ENCODE measurements at regions not wholly inside any gene's neighbourhood (a gene's known extent, or its start where the extent isn't known, plus 50 kb on each side); places are given as distances from the start of the nearest gene placed in this dataset.

- no peak for DNase-seq (ENCODE audit: low read depth in 3 of 3)
Measured at GRCh38 chr10:31081937-31082840, 50.5 kb upstream of the ZNF438 start.

GRCh38 chr10:31083765-31084184 is 52.1 kb upstream of the ZNF438 start:
- DNase-seq (ENCODE audit: low read depth in 3 of 3), result peak; percentile 26 to 33 (median 29)

- DNase-seq (ENCODE audit: low read depth in 3 of 3), result no peak
Measured at GRCh38 chr10:31087011-31087410, 55.3 kb upstream of the ZNF438 start.

- DNase-seq (ENCODE audit: low read depth in 3 of 3), result no peak
Measured at GRCh38 chr10:31087851-31088250, 56.2 kb upstream of the ZNF438 start.

- no peak for DNase-seq (ENCODE audit: low read depth in 3 of 3)
Measured at GRCh38 chr10:31090894-31091607, 59.4 kb upstream of the ZNF438 start.

GRCh38 chr10:31095677-31096560 is 64.3 kb upstream of the ZNF438 start:
- DNase-seq (ENCODE audit: low read depth in 3 of 3), result no peak

GRCh38 chr10:31098046-31098445 is 66.4 kb upstream of the ZNF438 start:
- no peak for DNase-seq (ENCODE audit: low read depth in 3 of 3)

GRCh38 chr10:31099094-31099493 is 67.4 kb upstream of the ZNF438 start:
- DNase-seq (ENCODE audit: low read depth in 3 of 3), result no peak

GRCh38 chr10:31099664-31100063 is 68.0 kb upstream of the ZNF438 start:
- DNase-seq (ENCODE audit: low read depth in 3 of 3), result peak in 1 of 3 experiments; percentile 33

- DNase-seq (ENCODE audit: low read depth in 3 of 3), result no peak
Measured at GRCh38 chr10:31100115-31100601, 68.5 kb upstream of the ZNF438 start.

GRCh38 chr10:31100662-31101061 is 69.0 kb upstream of the ZNF438 start:
- DNase-seq (ENCODE audit: low read depth in 3 of 3), result no peak

- DNase-seq (ENCODE audit: low read depth in 3 of 3), result peak; percentile 27 to 48 (median 39)
Measured at GRCh38 chr10:31101123-31101522, 69.5 kb upstream of the ZNF438 start.

GRCh38 chr10:31102421-31102820 is 70.8 kb upstream of the ZNF438 start:
- DNase-seq (ENCODE audit: low read depth in 3 of 3), result no peak

- no peak for DNase-seq (ENCODE audit: low read depth in 3 of 3)
Measured at GRCh38 chr10:31103112-31103511, 71.4 kb upstream of the ZNF438 start.

- no peak for DNase-seq (ENCODE audit: low read depth in 3 of 3)
Measured at GRCh38 chr10:31112961-31113360, 81.3 kb upstream of the ZNF438 start.

- no peak for DNase-seq (ENCODE audit: low read depth in 3 of 3)
Measured at GRCh38 chr10:31116226-31116625, 84.6 kb upstream of the ZNF438 start.

- no peak for DNase-seq (ENCODE audit: low read depth in 3 of 3)
Measured at GRCh38 chr10:31118556-31118955, 86.9 kb upstream of the ZNF438 start.

GRCh38 chr10:31120392-31120791 is 88.7 kb upstream of the ZNF438 start:
- no peak for DNase-seq (ENCODE audit: low read depth in 3 of 3)

GRCh38 chr10:31120961-31121685 is 89.5 kb upstream of the ZNF438 start:
- DNase-seq (ENCODE audit: low read depth in 3 of 3), result no peak

GRCh38 chr10:31121757-31122577 is 90.3 kb upstream of the ZNF438 start:
- no peak for DNase-seq (ENCODE audit: low read depth in 3 of 3)

All from stimulated activated CD4-positive, alpha-beta T cell treated with anti-CD3 and anti-CD28 coated beads, TNF-alpha, amount 100 ng/mL, for 4 hours (primary cell).